ENCODE measurements at regions not wholly inside any gene's neighbourhood (a gene's known extent, or its start where the extent isn't known, plus 50 kb on each side); places are given as distances from the start of the nearest gene placed in this dataset.
A peak's percentile ranks its signal among the peaks of the same experiment; 100 is the strongest.
"Not testable (repeated sequence)": the region's sequence is repeated elsewhere in the genome, so short reads cannot be mapped to it uniquely, and the experiment has no call there.

- DNase-seq (ENCODE audit: low read depth in 4 of 4, low spot score in 3 of 4) = no peak
These were observed 1831.1 kb downstream of the SLITRK5 start for GRCh38 chr13:89502286-89502685.

GRCh38 chr13:89514534-89515312 lies 1832.8 kb upstream of the MIR17HG start:
- DNase-seq (ENCODE audit: low read depth in 4 of 4, low spot score in 3 of 4) = no peak

GRCh38 chr13:89515948-89516347 lies 1831.5 kb upstream of the MIR17HG start:
- no peak for DNase-seq (ENCODE audit: low read depth in 4 of 4, low spot score in 3 of 4)

GRCh38 chr13:89518289-89519077 lies 1829.0 kb upstream of the MIR17HG start:
- peak in 1 of 4 donors; percentile 28 for DNase-seq (ENCODE audit: low read depth in 4 of 4, low spot score in 3 of 4)

- no peak for DNase-seq (ENCODE audit: low read depth in 4 of 4, low spot score in 3 of 4)
These were observed 1827.0 kb upstream of the MIR17HG start for GRCh38 chr13:89520468-89520867.

- DNase-seq (ENCODE audit: low read depth in 4 of 4, low spot score in 3 of 4) = not testable (repeated sequence)
These were observed 1825.8 kb upstream of the MIR17HG start for GRCh38 chr13:89521672-89522071.

GRCh38 chr13:89541091-89542030 lies 1806.1 kb upstream of the MIR17HG start:
- no peak for DNase-seq (ENCODE audit: low read depth in 4 of 4, low spot score in 3 of 4)

GRCh38 chr13:89550938-89551337 lies 1796.5 kb upstream of the MIR17HG start:
- no peak for DNase-seq (ENCODE audit: low read depth in 4 of 4, low spot score in 3 of 4)

GRCh38 chr13:89554801-89555200 lies 1792.7 kb upstream of the MIR17HG start:
- DNase-seq (ENCODE audit: low read depth in 4 of 4, low spot score in 3 of 4) = no peak

GRCh38 chr13:89565476-89566100 lies 1781.9 kb upstream of the MIR17HG start:
- DNase-seq (ENCODE audit: low read depth in 4 of 4, low spot score in 3 of 4) = no peak

- DNase-seq (ENCODE audit: low read depth in 4 of 4, low spot score in 3 of 4) = no peak
These were observed 1780.5 kb upstream of the MIR17HG start for GRCh38 chr13:89567025-89567424.

- no peak for DNase-seq (ENCODE audit: low read depth in 4 of 4, low spot score in 3 of 4)
These were observed 1779.2 kb upstream of the MIR17HG start for GRCh38 chr13:89568276-89568675.

GRCh38 chr13:89568746-89569145 lies 1778.7 kb upstream of the MIR17HG start:
- no peak for DNase-seq (ENCODE audit: low read depth in 4 of 4, low spot score in 3 of 4)

- DNase-seq (ENCODE audit: low read depth in 4 of 4, low spot score in 3 of 4) = no peak
These were observed 1775.8 kb upstream of the MIR17HG start for GRCh38 chr13:89571676-89572075.

GRCh38 chr13:89574077-89574476 lies 1773.4 kb upstream of the MIR17HG start:
- DNase-seq (ENCODE audit: low read depth in 4 of 4, low spot score in 3 of 4) = no peak

GRCh38 chr13:89577301-89577700 lies 1770.2 kb upstream of the MIR17HG start:
- no peak for DNase-seq (ENCODE audit: low read depth in 4 of 4, low spot score in 3 of 4)

GRCh38 chr13:89584058-89584620 lies 1763.3 kb upstream of the MIR17HG start:
- DNase-seq (ENCODE audit: low read depth in 4 of 4, low spot score in 3 of 4) = no peak

GRCh38 chr13:89602655-89603054 lies 1744.8 kb upstream of the MIR17HG start:
- no peak for DNase-seq (ENCODE audit: low read depth in 4 of 4, low spot score in 3 of 4)

- no peak for DNase-seq (ENCODE audit: low read depth in 4 of 4, low spot score in 3 of 4)
These were observed 1744.3 kb upstream of the MIR17HG start for GRCh38 chr13:89603187-89603586.

GRCh38 chr13:89609318-89609717 lies 1738.2 kb upstream of the MIR17HG start:
- no peak for DNase-seq (ENCODE audit: low read depth in 4 of 4, low spot score in 3 of 4)
